GM21367 (cell line): ENCODE measurements at regions not wholly inside any gene's neighbourhood (a gene's known extent, or its start where the extent isn't known, plus 50 kb on each side); places are given as distances from the start of the nearest gene placed in this dataset.
"Not testable (repeated sequence)": the region's sequence is repeated elsewhere in the genome, so short reads cannot be mapped to it uniquely, and the experiment has no call there.

Experiments
- ATAC-seq: cut with Tn5 transposase; IDR thresholded peaks from one replicate; pipeline ENCODE4 v1.9.1; 2021; ENCODE audit not compliant: unreplicated experiment

DNA sequence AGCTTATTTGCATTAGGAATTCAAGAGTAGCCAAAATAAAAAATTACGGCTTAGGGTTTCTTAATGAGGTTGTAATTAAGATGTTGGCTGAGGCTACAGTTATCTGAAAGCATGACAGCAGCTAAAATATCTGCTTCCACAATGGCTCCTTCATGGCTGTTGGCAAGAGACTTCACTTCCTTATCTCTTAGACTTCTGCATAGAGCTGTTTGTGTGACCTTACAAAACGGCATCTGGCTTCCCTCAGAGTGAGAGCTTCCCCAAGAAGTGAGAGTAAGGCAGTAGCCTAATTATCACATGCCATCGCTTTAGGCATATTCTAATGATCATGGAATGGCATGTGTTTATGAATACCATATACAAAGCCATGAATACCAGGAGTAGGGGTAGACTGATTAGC lies 57.6 kb downstream of the CCDC59 start:
- no peak for ATAC-seq

DNA sequence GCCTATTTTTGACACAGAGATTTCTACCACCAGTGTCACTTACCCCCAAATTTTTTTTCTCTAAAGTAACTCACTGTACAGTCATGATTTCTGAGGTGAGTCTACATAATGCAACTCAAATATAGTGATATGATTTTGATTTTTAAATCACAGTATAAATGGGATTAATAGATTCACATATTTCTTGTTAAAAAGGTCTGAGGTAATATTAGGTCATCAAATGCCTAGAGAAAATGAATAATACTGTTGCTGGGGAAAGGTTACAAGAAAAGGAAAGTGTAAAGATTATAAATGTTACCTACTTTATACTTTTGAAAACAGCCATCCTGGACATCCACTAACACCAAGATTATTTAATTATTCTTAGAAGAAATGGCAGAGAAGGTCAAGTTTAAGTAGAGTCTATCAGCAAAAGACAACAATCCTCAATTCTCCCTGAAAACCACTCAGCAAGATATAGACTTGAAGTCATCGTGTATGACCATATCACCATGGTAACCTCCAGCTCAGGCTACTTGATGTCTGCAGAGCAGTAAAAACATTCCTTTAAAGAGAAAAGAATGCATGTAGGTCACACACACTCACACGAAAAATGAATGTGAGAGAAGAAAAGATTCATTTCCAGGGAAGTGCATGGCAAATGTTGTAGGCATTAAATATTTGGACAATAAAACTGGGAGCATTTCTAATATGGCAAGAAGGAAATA lies 58.7 kb downstream of the CCDC59 start:
- no peak for ATAC-seq

- ATAC-seq = no peak
These were observed 67.8 kb downstream of the CCDC59 start for GRCh38 chr12:82290415-82290814.

- not testable (repeated sequence) for ATAC-seq
These were observed 76.9 kb downstream of the CCDC59 start for GRCh38 chr12:82281335-82281734.

GRCh38 chr12:82279536-82280058 lies 78.6 kb downstream of the CCDC59 start:
- ATAC-seq = no peak

DNA sequence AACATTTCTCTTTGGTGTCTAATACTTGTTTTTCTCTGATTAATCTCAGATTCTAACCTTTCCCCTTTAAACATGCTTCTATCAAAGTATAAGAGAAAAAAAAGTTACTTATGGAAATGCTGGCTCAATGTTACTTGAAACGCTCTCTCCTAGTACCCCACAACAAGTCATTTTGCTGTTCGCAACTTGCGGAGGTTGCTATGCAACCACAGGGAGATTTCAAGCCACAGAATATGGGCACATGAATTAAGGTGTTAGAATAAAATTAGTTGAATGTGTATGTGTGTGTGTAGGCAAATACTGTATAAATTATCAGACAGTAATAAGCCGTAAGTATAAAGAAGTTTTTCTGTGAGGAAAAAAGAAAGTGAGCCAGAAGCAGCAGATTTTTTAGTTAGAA lies 80.6 kb downstream of the CCDC59 start:
- no peak for ATAC-seq

GRCh38 chr12:82242729-82243128 lies 115.5 kb downstream of the CCDC59 start:
- ATAC-seq = no peak

- ATAC-seq = no peak
These were observed 132.3 kb downstream of the CCDC59 start for GRCh38 chr12:82225871-82226270.

DNA sequence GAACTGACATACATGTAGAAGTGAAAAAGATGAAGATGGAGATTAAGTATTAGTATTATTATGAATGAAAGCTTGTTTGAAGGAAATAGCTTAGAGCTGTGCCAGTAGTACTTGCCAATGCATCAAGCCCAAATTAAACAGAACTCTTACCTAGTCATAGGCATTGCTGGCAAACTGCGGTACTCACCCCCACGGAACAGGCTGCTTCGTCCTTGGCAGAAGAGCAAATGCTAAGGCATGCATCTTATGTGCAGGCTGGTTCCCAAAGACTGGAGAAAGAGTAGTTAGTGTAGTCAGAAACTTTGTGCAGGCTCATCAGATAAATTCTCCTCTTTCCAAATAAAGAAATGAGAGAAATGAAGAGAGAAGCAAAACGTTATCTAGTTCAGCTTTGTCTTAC lies 134.8 kb downstream of the CCDC59 start:
- no peak for ATAC-seq

GRCh38 chr12:82216475-82216874 lies 141.7 kb downstream of the CCDC59 start:
- ATAC-seq = no peak

GRCh38 chr12:82213761-82214160 lies 144.4 kb downstream of the CCDC59 start:
- ATAC-seq = no peak

DNA sequence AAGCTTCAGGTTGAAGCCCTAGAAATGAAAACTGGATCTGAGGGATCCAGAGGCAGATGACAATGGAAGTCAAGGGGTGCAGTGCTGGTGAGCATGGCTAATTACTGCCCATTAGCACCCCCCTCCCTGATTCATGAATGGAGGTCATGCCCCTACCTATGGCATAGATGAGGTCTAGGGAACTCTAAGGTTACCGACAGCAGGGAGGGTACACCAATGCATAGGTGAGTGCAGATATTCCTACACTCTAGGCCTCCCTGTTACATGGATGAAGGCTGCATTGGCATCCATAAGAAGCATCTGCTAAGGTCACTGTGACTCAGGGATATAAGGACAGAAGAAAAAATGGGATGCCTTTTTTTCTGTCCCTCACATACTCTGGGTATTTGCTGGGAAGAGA lies 147.3 kb downstream of the CCDC59 start:
- no peak for ATAC-seq

DNA sequence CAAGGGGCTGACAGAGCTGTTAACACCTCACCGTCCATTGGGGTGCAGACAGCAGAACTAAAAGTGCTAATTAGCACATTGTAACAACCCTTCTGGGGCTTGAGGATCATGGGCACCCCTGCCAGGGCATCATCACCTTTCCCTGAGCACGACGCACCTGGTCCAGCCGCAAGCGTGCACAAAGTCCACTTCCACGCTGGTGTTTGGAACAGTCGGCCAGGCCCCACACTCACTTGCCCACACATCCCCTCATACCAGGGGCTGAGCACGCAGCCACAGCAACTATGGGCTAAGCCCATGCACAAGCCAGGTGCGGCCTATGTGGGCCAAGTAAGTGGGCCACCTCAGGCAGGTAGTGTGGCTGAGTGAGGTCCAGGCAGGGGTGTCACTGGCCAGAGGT lies 148.7 kb downstream of the CCDC59 start:
- ATAC-seq = no peak

GRCh38 chr12:82207556-82207955 lies 150.6 kb downstream of the CCDC59 start:
- ATAC-seq = no peak

DNA sequence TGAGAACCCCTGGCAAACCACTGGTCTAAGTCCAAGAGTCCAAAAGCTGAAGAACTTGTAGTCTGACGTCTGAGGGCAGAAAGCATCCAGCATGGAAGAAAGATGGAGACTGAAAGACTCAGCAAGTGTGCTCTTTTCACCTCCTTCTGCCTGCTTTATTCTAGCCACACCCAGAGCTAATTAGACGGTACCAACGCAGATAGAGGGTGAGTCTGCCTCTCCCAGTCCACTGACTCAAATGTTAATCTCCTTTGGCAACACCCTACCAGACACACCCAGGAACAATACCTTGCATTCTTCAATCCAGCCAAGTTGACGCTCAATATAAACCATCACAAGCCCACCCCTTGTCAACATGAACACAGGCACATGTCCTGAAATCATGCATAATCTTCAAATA lies 155.1 kb downstream of the CCDC59 start:
- ATAC-seq = no peak

DNA sequence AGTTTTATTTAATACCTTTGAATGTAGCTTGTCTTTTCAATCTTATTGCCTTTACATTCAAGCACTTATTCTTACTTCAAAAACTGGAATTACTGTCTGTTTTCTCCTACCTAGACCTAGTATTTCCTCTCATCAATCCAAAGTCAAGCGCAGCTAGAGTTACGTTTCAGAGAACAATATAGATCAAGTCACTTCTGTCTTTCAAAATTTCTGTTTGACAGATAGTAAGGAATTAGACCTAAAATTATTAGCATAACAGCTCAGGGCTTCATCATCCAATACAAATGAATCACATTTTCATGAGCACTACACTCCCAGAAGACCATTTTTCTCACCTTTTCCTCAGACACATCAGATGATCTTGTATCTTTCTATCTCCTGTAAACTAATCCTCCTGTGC lies 170.6 kb downstream of the CCDC59 start:
- ATAC-seq = no peak

DNA sequence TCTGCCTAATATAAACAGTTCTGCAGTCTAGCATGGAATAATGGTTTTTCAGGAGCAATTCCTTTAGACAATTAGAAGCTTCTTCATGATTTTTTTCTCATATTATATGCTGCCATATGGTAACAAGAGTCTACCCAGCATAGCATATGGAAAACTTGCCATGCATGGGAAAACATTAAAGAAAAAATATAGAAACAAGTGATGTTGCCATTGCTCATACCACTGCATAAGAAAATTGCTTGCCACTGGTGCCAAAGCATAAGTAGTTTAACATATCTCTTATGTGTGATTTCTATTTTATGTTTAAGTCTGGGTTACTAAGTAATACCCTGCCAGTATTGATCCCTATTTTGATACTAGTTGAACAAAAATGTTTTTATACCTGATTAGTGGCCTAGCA lies 171.2 kb downstream of the CCDC59 start:
- ATAC-seq = no peak

DNA sequence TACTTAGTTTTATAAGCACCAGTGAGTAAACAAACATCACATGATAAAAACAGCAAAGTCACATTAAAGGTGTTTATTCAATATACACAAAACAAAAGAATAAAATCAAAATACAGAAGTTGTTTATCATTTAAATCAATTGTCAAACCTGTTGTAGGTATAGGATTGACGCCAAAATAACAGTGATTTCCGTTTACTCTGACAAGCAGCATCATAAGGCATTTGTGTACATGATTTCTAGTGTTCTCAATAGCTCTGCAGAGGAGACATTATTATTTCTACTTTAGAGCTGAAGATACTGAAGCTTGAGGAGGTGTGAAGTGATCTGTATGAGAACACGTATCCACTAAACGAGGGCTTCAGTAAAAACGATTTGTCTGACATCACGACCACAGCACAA lies 171.9 kb downstream of the CCDC59 start:
- no peak for ATAC-seq

GRCh38 chr12:82184844-82185243 lies 173.3 kb downstream of the CCDC59 start:
- no peak for ATAC-seq

GRCh38 chr12:82182601-82183190 lies 175.5 kb downstream of the CCDC59 start:
- ATAC-seq = no peak

DNA sequence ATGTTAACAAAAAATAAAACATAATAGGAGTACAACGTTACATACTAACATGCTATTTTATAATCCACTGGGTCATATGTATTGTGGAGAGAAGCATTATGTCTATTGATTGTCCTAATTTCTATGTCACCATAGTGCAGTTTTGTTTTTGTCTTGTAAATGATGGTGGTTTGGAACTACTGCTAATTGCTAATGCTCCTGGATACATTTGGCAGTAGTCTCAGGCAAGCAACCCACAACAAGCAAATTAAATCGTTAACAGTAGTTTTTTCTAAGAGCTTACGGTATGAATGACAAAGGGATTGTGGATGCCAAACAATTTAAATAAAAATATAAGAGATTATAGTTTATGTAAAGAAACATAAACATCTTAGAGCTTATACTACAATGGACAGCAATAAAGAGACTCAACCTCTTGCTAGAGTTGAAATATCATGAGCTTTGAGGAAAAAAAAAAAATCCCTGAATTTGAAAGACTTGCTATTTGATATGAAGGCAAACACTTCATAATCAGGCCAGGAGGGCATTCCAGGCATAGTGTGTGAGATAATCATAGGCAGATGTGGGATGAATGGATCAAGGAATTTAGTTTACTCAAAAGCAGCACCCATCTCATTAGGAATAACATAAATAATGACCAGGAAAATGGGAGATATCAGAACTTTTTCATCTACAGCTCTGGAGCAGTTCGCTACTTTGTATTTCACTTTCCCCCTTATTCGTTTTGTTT lies 181.3 kb downstream of the CCDC59 start:
- no peak for ATAC-seq

DNA sequence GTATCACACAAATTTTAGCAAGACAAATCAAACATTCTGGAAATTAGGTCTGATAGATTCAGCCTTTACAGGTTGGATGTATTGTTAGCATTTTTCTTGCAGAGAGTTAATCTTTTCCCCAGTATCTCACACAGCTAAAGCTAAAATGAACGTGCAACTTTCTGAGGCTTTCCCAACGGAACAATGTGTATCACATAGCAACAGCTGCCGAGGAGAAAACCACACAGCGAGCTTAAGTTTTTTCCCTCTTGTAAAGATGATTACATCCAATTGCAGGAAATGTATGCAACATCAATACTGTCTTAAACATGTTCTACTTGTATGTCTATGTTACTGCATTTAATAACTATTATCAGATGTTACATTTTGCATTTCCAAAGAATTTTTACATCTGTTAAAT lies 182.2 kb downstream of the CCDC59 start:
- no peak for ATAC-seq
